ENCODE measurements at regions not wholly inside any gene's neighbourhood (a gene's known extent, or its start where the extent isn't known, plus 50 kb on each side); places are given as distances from the start of the nearest gene placed in this dataset.

DNA sequence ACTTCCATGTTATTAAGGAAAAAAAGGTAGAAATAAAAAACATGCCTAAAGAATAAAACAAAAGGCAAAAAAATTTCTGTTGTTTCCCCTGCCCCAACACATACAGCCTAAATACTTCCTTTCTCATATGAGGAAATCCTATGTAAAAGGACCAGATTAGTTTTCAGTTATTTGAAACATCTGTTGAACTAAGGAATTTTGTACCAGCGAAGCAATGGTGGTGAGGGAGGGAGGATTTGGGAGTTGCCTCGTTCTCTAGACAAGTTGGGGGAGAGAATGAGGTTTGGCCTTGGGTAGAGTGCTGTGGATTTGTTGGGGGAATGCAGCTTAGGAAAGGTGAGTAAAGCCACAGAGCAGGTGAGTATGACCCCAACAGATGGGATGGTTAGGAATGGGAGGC, 141.5 kb upstream of the RFLNA start (continued):
- TF ChIP-seq EZH2 (IDR thresholded peaks at IDR 0.05; ENCODE audit: low read depth, low read length, severe bottlenecking) (no peak), RNF2 (IDR thresholded peaks at IDR 0.05; ENCODE audit: borderline replicate concordance, low read depth, low read length, missing control alignments, poor library complexity, severe bottlenecking) (no peak), ASH2L (IDR thresholded peaks at IDR 0.05; ENCODE audit: low read length) (no peak), RFX5 (IDR thresholded peaks at IDR 0.05; ENCODE audit: borderline replicate concordance, low read depth, low read length) (no peak), RXRA (IDR thresholded peaks at IDR 0.05; ENCODE audit: insufficient read depth, low read depth, low read length) (no peak), POLR2A (IDR thresholded peaks at IDR 0.05; ENCODE audit: control extremely low read depth in 1 of 2, low read depth in 2 of 2, low read length in 2 of 2) (no peak), POU5F1 (IDR thresholded peaks at IDR 0.05; ENCODE audit: low read depth, low read length) (no peak)
- TF ChIP-seq, protein P1, sequence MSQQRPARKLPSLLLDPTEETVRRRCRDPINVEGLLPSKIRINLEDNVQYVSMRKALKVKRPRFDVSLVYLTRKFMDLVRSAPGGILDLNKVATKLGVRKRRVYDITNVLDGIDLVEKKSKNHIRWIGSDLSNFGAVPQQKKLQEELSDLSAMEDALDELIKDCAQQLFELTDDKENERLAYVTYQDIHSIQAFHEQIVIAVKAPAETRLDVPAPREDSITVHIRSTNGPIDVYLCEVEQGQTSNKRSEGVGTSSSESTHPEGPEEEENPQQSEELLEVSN (IDR thresholded peaks at IDR 0.05): no peak
